Body of pancreas (tissue), 4 donors: ENCODE measurements at regions not wholly inside any gene's neighbourhood (a gene's known extent, or its start where the extent isn't known, plus 50 kb on each side); places are given as distances from the start of the nearest gene placed in this dataset.

Source experiments
- POLR2A ChIP-seq, 3 donors: fragments of 450-650 bp; IDR thresholded peaks; one replicate each; pipeline ENCODE4 v1.6.1; 2016; ENCODE audit warnings: antibody characterized with exemption in 3 of 3, mild to moderate bottlenecking in 2 of 3
- TF ChIP-seq, protein P1 (sequence below), 7 experiments: fragments of 450-650 bp in 4 of 7; fragments of 200-600 bp in 3 of 7; sonication (generic) in 3 of 7; IDR thresholded peaks; one replicate each; pipeline ENCODE4 v1.5.1; 2016 to 2019; ENCODE audit warnings: antibody characterized with exemption in 7 of 7

DNA sequence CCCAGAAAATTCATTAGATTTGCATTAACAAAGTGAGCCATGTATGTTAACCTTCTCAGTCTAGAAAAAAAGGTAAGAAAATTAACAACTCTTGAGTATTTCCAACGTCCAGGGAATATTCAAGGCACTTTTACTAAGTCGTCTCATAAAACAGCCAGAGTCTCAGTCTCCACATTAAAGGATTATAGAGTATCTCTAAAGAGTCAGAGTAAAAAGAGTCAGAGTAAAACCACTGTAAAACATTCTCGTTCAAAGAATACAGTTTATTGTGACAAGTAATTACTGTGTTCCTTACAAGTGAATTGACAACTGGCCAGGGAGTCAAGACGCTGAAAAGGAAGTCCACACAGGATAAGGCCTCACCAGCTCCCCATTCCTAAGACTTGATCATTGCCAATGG, 97.2 kb upstream of the ISL1 start:
- TF ChIP-seq, protein P1, sequence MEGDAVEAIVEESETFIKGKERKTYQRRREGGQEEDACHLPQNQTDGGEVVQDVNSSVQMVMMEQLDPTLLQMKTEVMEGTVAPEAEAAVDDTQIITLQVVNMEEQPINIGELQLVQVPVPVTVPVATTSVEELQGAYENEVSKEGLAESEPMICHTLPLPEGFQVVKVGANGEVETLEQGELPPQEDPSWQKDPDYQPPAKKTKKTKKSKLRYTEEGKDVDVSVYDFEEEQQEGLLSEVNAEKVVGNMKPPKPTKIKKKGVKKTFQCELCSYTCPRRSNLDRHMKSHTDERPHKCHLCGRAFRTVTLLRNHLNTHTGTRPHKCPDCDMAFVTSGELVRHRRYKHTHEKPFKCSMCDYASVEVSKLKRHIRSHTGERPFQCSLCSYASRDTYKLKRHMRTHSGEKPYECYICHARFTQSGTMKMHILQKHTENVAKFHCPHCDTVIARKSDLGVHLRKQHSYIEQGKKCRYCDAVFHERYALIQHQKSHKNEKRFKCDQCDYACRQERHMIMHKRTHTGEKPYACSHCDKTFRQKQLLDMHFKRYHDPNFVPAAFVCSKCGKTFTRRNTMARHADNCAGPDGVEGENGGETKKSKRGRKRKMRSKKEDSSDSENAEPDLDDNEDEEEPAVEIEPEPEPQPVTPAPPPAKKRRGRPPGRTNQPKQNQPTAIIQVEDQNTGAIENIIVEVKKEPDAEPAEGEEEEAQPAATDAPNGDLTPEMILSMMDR (IDR thresholded peaks at IDR 0.05): no peak
- TF ChIP-seq POLR2A (IDR thresholded peaks at IDR 0.05): no peak
